ENCODE measurements at regions not wholly inside any gene's neighbourhood (a gene's known extent, or its start where the extent isn't known, plus 50 kb on each side); places are given as distances from the start of the nearest gene placed in this dataset.

DNA sequence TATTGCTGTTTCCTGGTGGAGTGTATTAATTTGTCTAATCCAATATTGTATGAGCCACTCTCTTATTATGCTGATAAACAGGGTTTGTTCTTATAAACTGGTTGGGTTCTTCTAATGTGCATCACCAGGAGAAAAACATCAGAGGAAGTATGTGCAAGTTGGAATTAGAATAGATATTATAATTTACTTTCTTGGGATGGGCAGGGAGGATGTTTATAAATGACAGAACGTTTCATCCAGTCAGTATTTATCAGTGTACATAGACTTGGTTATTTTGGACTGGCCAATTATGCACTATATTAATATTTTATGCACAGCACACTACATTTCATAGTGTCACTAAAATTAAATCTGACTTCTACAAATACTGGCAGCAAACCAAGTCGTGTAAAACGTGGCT is 495.8 kb downstream of the PSAT1 start:
- Mint-ChIP-seq H3K27ac (no peak overlapping the region), H3K36me3 (ENCODE audit: low read depth) (no peaks in the 10 kb centered on the region), H3K27me3 (ENCODE audit: low read depth) (no peaks in the 10 kb centered on the region), H3K4me1 (ENCODE audit: low read depth) (no peaks in the 10 kb centered on the region), H3K9me3 (no peaks in the 10 kb centered on the region), H3K4me3 (ENCODE audit: low read depth) (no peak overlapping the region)
- intact Hi-C loops (cut with micrococcal nuclease): no loop called here
- no peak for DNase-seq (ENCODE audit: low spot score)

DNA sequence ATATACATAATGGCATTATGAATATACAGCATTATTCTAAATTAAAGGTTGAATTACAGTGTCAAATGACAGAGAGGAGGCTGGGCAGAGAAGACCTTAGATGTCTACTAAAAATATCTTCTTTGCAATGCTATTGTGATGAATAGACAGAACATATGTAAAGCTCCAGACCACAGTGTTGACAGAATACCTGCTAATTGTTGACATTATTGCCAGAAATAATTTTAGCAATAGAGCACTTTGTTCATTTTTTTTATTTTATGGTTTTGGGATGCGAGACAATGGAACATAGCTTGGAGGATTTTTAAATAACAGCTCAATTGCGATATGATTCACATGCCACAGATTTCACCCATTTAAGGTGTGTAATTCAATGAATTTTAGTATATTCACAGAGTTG is 508.8 kb downstream of the PSAT1 start:
- Mint-ChIP-seq H3K36me3 (ENCODE audit: low read depth) (no peaks in the 10 kb centered on the region), H3K9me3 (no peaks in the 10 kb centered on the region), H3K4me3 (ENCODE audit: low read depth) (no peak overlapping the region), H3K27ac (no peak overlapping the region), H3K4me1 (ENCODE audit: low read depth) (no peaks in the 10 kb centered on the region), H3K27me3 (ENCODE audit: low read depth) (no peaks in the 10 kb centered on the region)
- intact Hi-C loops (cut with micrococcal nuclease): no loop called here
- DNase-seq (ENCODE audit: low spot score): no peak

DNA sequence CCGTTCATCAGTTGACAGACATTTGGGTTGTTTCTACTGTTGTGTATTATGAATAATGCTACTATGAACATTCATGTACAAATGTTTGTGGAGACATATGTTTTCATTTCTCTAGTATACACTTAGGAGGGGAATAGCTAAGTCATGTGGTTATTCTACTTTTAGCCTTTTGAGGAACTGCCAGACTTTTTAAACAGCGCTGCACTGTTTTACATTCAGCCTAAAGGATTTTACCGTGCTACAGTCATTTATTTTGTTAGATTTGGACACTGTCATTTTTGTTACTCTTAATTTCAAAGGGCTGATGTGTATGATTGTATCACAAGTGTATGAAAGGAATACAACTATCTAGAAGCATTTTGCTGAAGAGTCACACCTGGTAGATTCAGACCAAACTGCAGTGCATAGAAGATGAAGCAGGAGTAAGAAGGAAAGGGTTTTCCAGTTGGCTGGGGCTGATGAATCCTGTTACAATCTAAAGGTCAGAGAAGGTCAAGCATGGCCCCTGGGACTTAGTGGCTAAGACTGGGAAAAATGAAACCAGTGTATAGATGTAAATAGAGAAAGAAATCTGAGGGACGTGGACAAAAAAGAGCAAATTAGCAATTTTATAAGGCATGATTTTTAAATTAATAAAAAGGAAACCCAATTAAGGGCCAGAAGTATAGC is 509.7 kb downstream of the PSAT1 start:
- Mint-ChIP-seq H3K4me1 (ENCODE audit: low read depth) (no peaks in the 10 kb centered on the region), H3K36me3 (ENCODE audit: low read depth) (no peaks in the 10 kb centered on the region), H3K9me3 (no peaks in the 10 kb centered on the region), H3K4me3 (ENCODE audit: low read depth) (no peak overlapping the region), H3K27ac (no peak overlapping the region), H3K27me3 (ENCODE audit: low read depth) (no peaks in the 10 kb centered on the region)
- intact Hi-C loops (cut with micrococcal nuclease): no loop called here
- DNase-seq (ENCODE audit: low spot score): no peak

DNA sequence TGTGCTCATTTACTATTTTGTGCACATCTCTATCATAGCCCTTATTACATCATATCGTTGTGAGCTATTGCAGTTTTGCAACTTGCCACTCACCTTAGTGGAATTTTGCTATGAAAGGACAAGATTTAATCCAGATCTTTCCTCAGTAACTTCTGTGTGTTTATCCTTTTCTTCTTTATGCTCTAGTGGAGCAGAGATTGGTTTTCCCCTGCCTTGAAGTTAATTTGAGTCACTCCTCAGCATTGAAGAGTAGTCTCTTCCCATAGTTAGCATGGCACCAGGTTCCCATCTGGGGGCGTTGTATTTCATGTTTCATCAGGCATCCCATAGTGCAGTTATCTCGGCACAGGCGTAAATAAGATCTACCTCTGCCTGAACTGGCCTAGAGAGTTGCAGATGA is 510.4 kb downstream of the PSAT1 start:
- H3K9me3 Mint-ChIP-seq: no peaks in the 10 kb centered on the region
- H3K4me1 Mint-ChIP-seq (ENCODE audit: low read depth): no peaks in the 10 kb centered on the region
- intact Hi-C loops (cut with micrococcal nuclease): no loop called here
- no peak for DNase-seq (ENCODE audit: low spot score)
- H3K36me3 Mint-ChIP-seq (ENCODE audit: low read depth): no peaks in the 10 kb centered on the region
- H3K27me3 Mint-ChIP-seq (ENCODE audit: low read depth): no peaks in the 10 kb centered on the region
- no peak overlapping the region for H3K4me3 Mint-ChIP-seq (ENCODE audit: low read depth)
- H3K27ac Mint-ChIP-seq: no peak overlapping the region

DNA sequence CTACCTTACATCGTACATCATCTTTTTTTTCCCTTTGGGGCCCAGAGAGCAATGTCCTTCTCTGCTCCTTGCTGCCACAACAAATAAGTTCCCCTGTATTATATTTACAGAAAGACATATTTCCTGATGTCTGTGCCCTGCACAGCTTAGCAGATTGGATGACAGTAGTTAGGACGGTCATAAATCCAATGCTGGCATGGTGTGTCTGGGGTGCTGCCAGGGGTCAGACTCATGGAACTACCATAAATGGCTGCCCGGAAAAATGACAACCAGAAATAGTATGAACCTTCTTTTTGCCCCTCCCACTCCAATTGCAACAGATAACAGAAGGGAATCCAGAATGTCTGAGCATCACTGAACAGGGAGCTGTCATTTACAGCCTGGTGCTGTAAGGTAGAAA is 511.1 kb downstream of the PSAT1 start:
- no peak overlapping the region for H3K4me3 Mint-ChIP-seq (ENCODE audit: low read depth)
- intact Hi-C loops (cut with micrococcal nuclease): no loop called here

DNA sequence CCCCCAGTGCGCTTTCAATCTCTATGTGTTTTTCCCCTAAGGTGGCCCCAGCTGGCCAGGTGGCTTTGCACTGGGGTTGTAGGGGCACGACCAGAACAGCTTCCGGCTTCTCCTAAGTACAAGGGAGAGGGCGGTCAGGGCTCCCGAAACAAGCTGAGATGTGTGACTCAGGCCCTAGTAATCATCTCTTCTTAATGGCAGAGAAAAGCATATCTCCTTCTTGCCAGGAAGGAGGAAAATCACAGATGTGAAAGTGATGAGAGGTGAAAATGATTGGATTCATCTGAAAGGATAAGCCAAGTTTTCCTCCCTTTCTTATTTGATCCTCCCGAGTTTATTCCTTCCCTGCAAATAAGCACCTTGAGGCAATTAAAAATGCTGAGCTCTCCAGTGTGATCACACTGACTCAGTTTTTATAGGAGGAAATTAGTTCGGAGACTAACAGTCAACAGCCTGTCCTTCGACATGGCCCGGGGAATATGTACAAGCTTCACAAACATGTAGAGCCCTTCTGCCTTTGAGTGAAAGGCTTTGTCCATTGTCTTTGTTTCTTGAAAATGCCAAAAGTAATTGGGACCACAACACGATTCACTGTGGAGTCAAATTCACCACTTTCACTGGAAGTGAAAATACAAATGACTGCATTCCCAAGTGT is 514.8 kb downstream of the PSAT1 start:
- no peak for DNase-seq (ENCODE audit: low spot score)
- intact Hi-C loops (cut with micrococcal nuclease): no loop called here
- Mint-ChIP-seq H3K27me3 (ENCODE audit: low read depth) (no peaks in the 10 kb centered on the region), H3K4me3 (ENCODE audit: low read depth) (no peak overlapping the region), H3K36me3 (ENCODE audit: low read depth) (no peaks in the 10 kb centered on the region), H3K9me3 (no peaks in the 10 kb centered on the region), H3K27ac (no peak overlapping the region), H3K4me1 (ENCODE audit: low read depth) (no peaks in the 10 kb centered on the region)

More for the DNA sequence above, 511.1 kb downstream of the PSAT1 start:
- H3K27me3 Mint-ChIP-seq (ENCODE audit: low read depth): no peaks in the 10 kb centered on the region
- H3K4me1 Mint-ChIP-seq (ENCODE audit: low read depth): no peaks in the 10 kb centered on the region
- DNase-seq (ENCODE audit: low spot score): no peak
- H3K36me3 Mint-ChIP-seq (ENCODE audit: low read depth): no peaks in the 10 kb centered on the region
- no peaks in the 10 kb centered on the region for H3K9me3 Mint-ChIP-seq
- H3K27ac Mint-ChIP-seq: no peak overlapping the region

DNA sequence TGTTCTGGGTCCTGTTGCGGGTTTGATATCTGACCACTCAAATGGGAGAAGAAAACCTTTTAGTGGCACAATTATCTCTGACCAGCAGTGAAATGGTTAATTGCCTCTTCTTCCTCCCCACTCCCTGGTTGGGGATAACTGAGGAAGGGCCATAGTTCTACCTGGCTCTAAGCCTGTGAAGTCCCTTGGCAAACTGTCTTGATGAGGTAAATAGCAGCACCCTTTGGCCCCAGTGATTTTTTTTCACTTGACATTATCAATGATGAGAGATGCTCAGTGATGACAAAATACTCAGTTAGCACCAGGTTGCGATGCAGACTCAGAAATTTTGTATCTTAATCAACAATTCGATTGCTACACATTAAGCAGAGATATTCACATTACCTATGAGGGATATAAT is 515.7 kb downstream of the PSAT1 start:
- Mint-ChIP-seq H3K4me3 (ENCODE audit: low read depth) (no peak overlapping the region), H3K36me3 (ENCODE audit: low read depth) (no peaks in the 10 kb centered on the region), H3K27me3 (ENCODE audit: low read depth) (no peaks in the 10 kb centered on the region), H3K27ac (no peak overlapping the region), H3K9me3 (no peaks in the 10 kb centered on the region), H3K4me1 (ENCODE audit: low read depth) (no peaks in the 10 kb centered on the region)
- intact Hi-C loops (cut with micrococcal nuclease): no loop called here
- no peak for DNase-seq (ENCODE audit: low spot score)

DNA sequence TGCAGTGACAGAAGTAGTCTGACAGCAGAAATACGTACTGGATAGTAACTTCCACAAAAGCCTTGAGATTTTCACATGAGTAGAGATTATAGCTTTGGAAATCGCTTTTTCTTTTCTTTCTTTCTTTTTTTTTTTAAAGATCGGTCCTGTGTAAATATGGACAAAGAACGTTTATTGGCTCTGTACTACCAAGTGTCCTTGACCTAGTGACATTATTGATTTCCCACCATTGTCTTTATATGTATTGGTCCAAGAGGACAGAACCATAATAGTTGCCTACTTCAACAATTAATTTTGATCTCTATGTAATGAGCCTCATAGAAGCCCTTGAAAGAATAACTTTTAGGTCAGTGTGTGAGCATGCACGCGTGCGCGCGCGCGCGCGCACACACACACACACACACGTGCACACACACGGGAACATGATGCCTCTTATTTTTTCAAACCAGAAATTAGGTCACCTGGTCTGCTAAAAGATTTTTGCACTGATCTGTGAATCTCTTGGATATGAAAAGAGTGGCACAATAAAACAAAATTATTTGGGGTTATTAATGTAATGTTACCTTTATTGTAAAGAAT is 516.8 kb downstream of the PSAT1 start:
- Mint-ChIP-seq H3K4me1 (ENCODE audit: low read depth) (no peaks in the 10 kb centered on the region), H3K27ac (no peak overlapping the region), H3K4me3 (ENCODE audit: low read depth) (no peak overlapping the region), H3K27me3 (ENCODE audit: low read depth) (no peaks in the 10 kb centered on the region), H3K9me3 (no peaks in the 10 kb centered on the region), H3K36me3 (ENCODE audit: low read depth) (no peaks in the 10 kb centered on the region)
- DNase-seq (ENCODE audit: low spot score): no peak
- intact Hi-C loops (cut with micrococcal nuclease): no loop called here

DNA sequence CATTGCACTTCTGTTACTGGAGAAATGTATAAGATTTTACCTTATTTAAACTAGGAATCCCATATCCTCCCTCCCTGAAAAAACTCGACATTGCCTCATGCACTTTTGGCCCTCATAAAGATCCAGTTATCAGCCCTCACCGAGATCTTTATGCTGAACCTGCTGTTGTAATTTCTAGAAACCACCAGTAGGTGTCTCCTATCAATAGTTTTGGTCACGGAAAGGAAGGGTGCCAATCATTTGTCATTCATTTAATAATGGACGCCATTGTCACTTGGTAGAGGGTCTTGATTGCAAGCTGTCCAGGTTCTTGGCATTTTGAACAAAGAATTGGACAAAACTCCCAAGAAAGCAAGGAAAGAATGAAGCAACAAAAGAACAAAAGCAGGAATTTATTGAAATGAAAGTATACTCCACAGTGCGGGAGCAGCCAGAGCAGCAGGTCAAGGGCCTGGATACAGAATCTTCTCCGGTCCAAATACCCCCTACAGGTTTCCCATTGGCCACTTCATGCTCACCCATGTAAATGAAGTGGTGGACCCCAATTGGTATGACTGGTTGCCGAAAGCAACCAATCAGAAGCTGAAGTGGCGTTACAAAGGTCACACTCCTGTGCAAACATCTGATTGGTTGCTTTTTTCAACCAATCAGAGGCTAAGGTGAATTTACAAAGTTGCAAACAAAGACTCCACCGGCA is 524.3 kb downstream of the PSAT1 start:
- H3K36me3 Mint-ChIP-seq (ENCODE audit: low read depth): no peaks in the 10 kb centered on the region
- no peak for DNase-seq (ENCODE audit: low spot score)
- no peaks in the 10 kb centered on the region for H3K9me3 Mint-ChIP-seq
- intact Hi-C loops (cut with micrococcal nuclease): no loop called here
- H3K27me3 Mint-ChIP-seq (ENCODE audit: low read depth): no peaks in the 10 kb centered on the region
- H3K4me1 Mint-ChIP-seq (ENCODE audit: low read depth): peaks cover 1% of the 10 kb centered on the region
- no peak overlapping the region for H3K4me3 Mint-ChIP-seq (ENCODE audit: low read depth)
- H3K27ac Mint-ChIP-seq: no peak overlapping the region

DNA sequence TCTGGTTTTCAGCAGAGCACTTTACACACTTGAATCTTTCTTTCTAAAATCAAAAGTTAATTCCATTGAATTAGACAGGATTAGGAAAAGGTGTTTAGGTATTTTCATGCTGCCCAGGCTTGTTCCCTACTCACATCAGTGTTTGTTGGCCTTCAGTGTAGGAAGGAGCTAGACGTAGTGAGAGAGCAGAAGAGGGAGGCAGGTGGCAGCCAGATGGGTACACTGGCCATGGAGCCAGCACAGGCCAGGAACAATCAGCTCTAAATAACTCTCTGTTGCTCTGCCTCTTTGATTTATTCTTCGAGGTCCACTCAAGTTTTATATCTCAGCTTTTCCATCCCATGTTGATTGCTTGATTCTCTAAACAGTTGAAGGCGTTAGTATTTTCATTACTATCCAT is 529.6 kb downstream of the PSAT1 start:
- Mint-ChIP-seq H3K36me3 (ENCODE audit: low read depth) (no peaks in the 10 kb centered on the region), H3K4me1 (ENCODE audit: low read depth) (no peaks in the 10 kb centered on the region), H3K27ac (no peak overlapping the region), H3K27me3 (ENCODE audit: low read depth) (no peaks in the 10 kb centered on the region), H3K4me3 (ENCODE audit: low read depth) (no peak overlapping the region), H3K9me3 (no peaks in the 10 kb centered on the region)
- no peak for DNase-seq (ENCODE audit: low spot score)
- intact Hi-C loops (cut with micrococcal nuclease): no loop called here

DNA sequence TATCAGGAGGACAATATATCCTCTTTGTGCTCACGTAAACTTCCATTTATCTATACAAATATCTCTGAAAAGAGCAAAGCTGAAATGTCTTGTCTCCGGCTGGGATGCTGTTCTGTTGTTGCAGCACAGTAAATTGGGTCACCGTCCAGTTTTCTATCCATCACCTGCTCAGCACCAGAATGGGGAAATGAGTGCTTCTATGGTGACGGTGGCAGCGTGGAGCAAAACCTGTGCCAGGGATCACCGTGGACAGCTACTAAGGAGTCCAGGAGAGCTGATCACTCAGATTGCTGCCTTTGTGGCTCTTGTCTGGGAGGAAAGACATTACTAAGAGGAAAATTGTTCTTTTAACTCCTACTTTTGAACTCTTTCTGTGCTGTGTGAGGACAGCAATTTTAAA is 531.6 kb downstream of the PSAT1 start:
- Mint-ChIP-seq H3K27me3 (ENCODE audit: low read depth) (no peaks in the 10 kb centered on the region), H3K36me3 (ENCODE audit: low read depth) (no peaks in the 10 kb centered on the region), H3K27ac (no peak overlapping the region), H3K4me3 (ENCODE audit: low read depth) (no peak overlapping the region), H3K4me1 (ENCODE audit: low read depth) (no peaks in the 10 kb centered on the region), H3K9me3 (no peaks in the 10 kb centered on the region)
- intact Hi-C loops (cut with micrococcal nuclease): no loop called here
- DNase-seq (ENCODE audit: low spot score): no peak

DNA sequence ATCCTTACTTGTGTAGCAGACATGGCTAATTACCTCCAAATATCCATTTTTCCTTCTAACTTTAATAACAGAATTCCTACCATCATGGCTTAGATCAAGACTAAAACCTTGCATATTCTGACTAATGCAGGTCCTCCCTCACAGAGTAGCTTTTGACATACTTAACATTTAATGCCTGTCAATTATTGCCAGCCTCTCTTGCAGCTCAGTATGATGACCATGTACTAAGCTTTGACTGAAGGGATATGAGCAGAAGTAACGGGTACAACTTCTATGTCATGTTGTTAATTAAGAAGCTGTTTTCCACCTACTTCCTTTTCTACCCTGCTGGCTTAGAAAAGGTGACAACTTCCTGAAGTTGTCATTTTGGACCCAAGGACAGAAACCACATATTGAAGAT is 533.4 kb downstream of the PSAT1 start:
- no peak overlapping the region for H3K4me3 Mint-ChIP-seq (ENCODE audit: low read depth)
- no peaks in the 10 kb centered on the region for H3K4me1 Mint-ChIP-seq (ENCODE audit: low read depth)
- intact Hi-C loops (cut with micrococcal nuclease): no loop called here
- H3K27me3 Mint-ChIP-seq (ENCODE audit: low read depth): no peaks in the 10 kb centered on the region
- no peak overlapping the region for H3K27ac Mint-ChIP-seq
- no peaks in the 10 kb centered on the region for H3K9me3 Mint-ChIP-seq
- H3K36me3 Mint-ChIP-seq (ENCODE audit: low read depth): no peaks in the 10 kb centered on the region
- DNase-seq (ENCODE audit: low spot score): no peak

DNA sequence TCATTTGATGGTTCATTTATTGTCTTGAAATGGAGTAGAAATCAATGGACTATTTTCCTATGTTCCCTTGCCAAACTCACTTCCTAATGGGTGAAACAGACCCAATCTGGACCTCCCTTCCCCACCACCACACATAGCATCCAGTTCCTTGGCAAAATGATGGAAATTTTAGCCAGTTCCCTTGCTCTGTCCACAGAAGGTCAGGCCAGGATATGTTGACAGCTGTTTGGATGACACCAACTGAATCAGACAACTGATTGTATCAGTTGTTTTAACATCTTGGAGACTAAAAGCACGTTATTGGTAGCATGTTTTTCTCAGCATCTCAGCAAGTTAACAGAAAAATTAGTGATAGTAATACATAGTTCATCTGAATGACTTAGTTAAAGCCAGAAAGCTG is 534.8 kb downstream of the PSAT1 start:
- Mint-ChIP-seq H3K27me3 (ENCODE audit: low read depth) (no peaks in the 10 kb centered on the region), H3K4me3 (ENCODE audit: low read depth) (no peak overlapping the region), H3K36me3 (ENCODE audit: low read depth) (no peaks in the 10 kb centered on the region), H3K4me1 (ENCODE audit: low read depth) (no peaks in the 10 kb centered on the region), H3K27ac (no peak overlapping the region), H3K9me3 (no peaks in the 10 kb centered on the region)
- DNase-seq (ENCODE audit: low spot score): no peak
- intact Hi-C loops (cut with micrococcal nuclease): no loop called here
